Naive thymus-derived CD8-positive, alpha-beta T cell (primary cell): ENCODE measurements at regions not wholly inside any gene's neighbourhood (a gene's known extent, or its start where the extent isn't known, plus 50 kb on each side); places are given as distances from the start of the nearest gene placed in this dataset.

Experiments
- ATAC-seq, 2 donors: fragments of 150-1000 bp; cut with Tn5 transposase in 1 of 2; sonication (Bioruptor Pico), chemical (Tn5 transposase) in 1 of 2; 1 replicate in 1 of 2; 2 replicates in 1 of 2; pipeline ENCODE4 v1.10.0; 2021; ENCODE audit warnings: mild to moderate bottlenecking in 2 of 2, moderate library complexity in 2 of 2
- POLR2A ChIA-PET: fragments of 350-600 bp; sonication (Branson Sonifier 250); formaldehyde crosslinking; loops from one replicate; lab custom pipeline; 2021; ENCODE audit warnings: antibody characterized with exemption; lab: Charles Lee
- DNase-seq, 10 donors: peaks; one replicate each; pipeline versions ENCODE4 v3.0.0 to v3.0.0-alpha.2; 2020 to 2022
- H3K27ac Mint-ChIP-seq, 10 donors: one replicate each; pipeline ENCODE4 v1.8.0; 2020 to 2022; ENCODE audit warnings: mild to moderate bottlenecking in 10 of 10, mixed read lengths in 10 of 10, moderate library complexity in 4 of 10, inconsistent platforms in 1 of 10
- H3K27me3 Mint-ChIP-seq, 5 donors: one replicate each; pipeline ENCODE4 v1.8.0; 2021 to 2022; ENCODE audit warnings: mixed read lengths in 5 of 5
- H3K36me3 Mint-ChIP-seq, 3 donors: one replicate each; pipeline ENCODE4 v1.8.0; 2020 to 2022; ENCODE audit warnings: mixed read lengths in 3 of 3, mild to moderate bottlenecking in 2 of 3, inconsistent platforms in 1 of 3
- H3K4me1 Mint-ChIP-seq, 4 donors: one replicate each; pipeline ENCODE4 v1.8.0; 2021 to 2022; ENCODE audit warnings: mixed read lengths in 4 of 4
- H3K4me3 Mint-ChIP-seq, 10 donors: one replicate each; pipeline ENCODE4 v1.8.0; 2020 to 2022; ENCODE audit warnings: mild to moderate bottlenecking in 10 of 10, mixed read lengths in 10 of 10, moderate library complexity in 6 of 10, inconsistent platforms in 1 of 10
- H3K9me3 Mint-ChIP-seq, 9 donors: one replicate each; pipeline ENCODE4 v1.8.0; 2020 to 2022; ENCODE audit warnings: mixed read lengths in 9 of 9, mild to moderate bottlenecking in 3 of 9, inconsistent platforms in 1 of 9, moderate library complexity in 1 of 9

DNA sequence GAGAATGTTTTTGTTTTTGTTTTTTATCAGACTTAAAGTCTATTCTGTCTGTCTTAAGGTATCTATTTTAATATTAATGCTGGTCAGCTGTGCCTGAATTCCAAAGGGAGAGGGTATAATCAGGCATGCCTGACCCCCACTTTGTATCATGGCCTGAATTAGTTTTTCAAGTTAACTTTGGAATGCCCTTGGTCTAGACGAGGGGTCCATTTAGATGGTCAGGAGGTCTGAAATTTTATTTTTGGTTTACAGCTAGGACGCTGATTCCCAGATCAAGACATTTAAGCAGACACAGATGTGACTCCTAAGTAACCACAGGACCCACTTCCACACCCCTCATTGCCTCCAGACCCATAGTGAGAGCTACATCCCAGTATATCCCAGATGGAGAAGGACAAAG lies 189.5 kb downstream of the ARHGAP12 start:
- peaks cover 0 to 14% (median 4%) of the 10 kb centered on the region in 9 donors for H3K9me3 Mint-ChIP-seq
- no peaks in the 10 kb centered on the region for H3K27me3 Mint-ChIP-seq
- DNase-seq (no peak), ATAC-seq (no peak)
- peaks cover 0 to 9% (median 7%) of the 10 kb centered on the region in 3 donors for H3K36me3 Mint-ChIP-seq
- POLR2A ChIA-PET: interaction anchor here (0.9 kb wide), 1 partner anchor 18 kb away, joined by 3 read pairs; no protein-coding TSS in a partner anchor
- no peaks in the 10 kb centered on the region for H3K4me1 Mint-ChIP-seq
- H3K27ac Mint-ChIP-seq: no peak overlapping the region
- no peak overlapping the region for H3K4me3 Mint-ChIP-seq

DNA sequence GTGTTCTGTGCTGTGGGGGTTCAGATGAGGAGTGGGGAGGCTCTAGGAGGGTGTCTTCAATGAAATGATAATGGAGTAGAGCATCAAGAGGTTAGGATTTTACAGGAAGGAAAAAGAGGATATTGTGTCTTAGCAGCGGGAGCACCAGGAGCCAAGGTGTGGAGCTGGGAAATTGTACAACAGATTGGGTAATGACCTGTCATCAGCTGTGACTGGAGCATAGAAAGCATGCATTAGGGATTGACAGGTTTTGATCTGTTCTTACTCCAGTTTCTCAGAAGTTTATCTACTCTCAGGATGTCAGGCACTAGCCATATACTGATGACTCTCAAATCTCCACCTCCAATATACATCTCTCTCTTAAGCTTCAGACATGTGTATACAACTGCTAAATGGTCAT lies 196.9 kb downstream of the ARHGAP12 start:
- DNase-seq: no peak
- Mint-ChIP-seq H3K4me1 (no peaks in the 10 kb centered on the region), H3K9me3 (peaks cover 0 to 9% (median 0%) of the 10 kb centered on the region in 9 donors)

DNA sequence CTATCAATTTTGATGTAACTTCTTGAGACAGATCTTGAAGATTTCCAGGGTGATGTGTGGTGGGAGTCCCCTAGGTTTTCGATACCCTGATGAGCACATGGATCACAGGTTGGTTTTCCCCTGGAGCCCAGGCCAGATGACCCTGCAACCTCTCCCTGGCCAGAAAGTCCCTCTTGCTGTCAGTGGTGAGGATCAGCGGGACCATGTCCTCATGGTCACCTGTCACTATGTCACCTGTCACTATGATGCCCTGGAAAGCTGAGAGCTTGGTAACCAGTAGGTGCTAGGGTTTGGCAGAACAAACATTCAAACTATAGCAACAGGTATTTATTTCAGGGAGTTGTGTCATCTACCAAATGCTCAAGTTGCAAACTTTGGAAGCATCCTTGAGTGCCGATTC lies 197.9 kb downstream of the ARHGAP12 start:
- DNase-seq (no peak), ATAC-seq (no peak)
- peaks cover 0 to 10% (median 0%) of the 10 kb centered on the region in 5 donors for H3K27me3 Mint-ChIP-seq
- H3K4me1 Mint-ChIP-seq: no peaks in the 10 kb centered on the region
- peaks cover 0 to 5% (median 0%) of the 10 kb centered on the region in 9 donors for H3K9me3 Mint-ChIP-seq
- no peak overlapping the region for H3K27ac Mint-ChIP-seq
- H3K36me3 Mint-ChIP-seq: peaks cover 0 to 4% (median 0%) of the 10 kb centered on the region in 3 donors
- POLR2A ChIA-PET: no interaction called here
- no peak overlapping the region for H3K4me3 Mint-ChIP-seq

More for the DNA sequence above, 196.9 kb downstream of the ARHGAP12 start:
- Mint-ChIP-seq H3K4me3 (no peak overlapping the region), H3K27me3 (peaks cover 0 to 10% (median 0%) of the 10 kb centered on the region in 5 donors), H3K27ac (no peak overlapping the region), H3K36me3 (peaks cover 0 to 4% (median under 1%) of the 10 kb centered on the region in 3 donors)
- POLR2A ChIA-PET: no interaction called here
- ATAC-seq: no peak

DNA sequence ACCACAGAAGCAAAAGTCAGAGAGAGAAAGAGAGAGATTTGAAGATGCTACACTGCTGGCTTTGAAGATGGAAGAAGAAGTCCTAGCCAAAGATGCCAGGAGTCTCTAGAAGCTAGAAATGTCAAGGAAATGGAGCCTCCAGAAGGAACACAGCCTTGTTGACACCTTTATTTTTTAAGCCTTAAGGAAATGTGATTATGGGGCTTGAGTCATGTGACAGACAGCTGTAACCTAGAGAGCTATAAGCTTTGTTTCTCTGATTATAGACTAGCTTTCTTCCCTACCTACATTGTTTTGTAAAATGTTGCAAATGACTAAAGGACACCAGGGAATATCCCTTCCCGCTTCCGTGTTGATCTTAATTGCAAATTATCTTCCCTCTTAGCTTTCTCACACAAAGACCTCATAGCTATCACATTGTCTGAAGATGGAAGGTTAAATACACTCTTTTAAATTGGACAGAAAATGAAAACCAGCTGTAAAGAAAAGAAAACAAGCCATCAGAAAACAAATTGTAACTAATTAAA lies 199.9 kb downstream of the ARHGAP12 start:
- Mint-ChIP-seq H3K4me1 (peaks cover 0 to 3% (median 0%) of the 10 kb centered on the region in 4 donors), H3K27ac (no peak overlapping the region), H3K36me3 (peaks cover 0 to 2% (median 0%) of the 10 kb centered on the region in 3 donors), H3K27me3 (peaks cover 0 to 20% (median 4%) of the 10 kb centered on the region in 5 donors), H3K9me3 (peaks cover 0 to 1% (median 0%) of the 10 kb centered on the region in 9 donors), H3K4me3 (no peak overlapping the region)
- DNase-seq: no peak
- ATAC-seq: no peak
- POLR2A ChIA-PET: no interaction called here

DNA sequence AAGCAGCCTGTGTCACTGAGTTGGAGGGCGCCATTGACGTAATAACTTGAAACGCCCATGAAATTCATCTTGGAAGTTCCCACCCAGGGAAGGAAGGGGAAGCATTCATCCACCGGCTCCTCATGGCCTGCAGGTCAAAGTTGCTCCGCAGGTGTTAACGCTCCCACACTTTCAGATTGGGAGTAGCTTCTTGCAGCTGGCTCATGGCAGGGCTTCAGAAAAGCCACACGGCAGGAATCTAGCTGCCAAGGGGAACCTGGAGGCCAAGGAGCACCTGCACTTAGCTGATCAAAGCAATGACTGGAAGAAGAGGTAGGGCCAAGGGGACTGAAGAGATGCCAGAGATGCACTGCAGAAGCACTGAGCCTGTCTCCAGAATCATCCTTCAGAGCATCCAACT lies 203.2 kb downstream of the ARHGAP12 start:
- peaks cover 0 to 2% (median 0%) of the 10 kb centered on the region in 3 donors for H3K36me3 Mint-ChIP-seq
- peaks cover 0 to 2% (median 0%) of the 10 kb centered on the region in 9 donors for H3K9me3 Mint-ChIP-seq
- H3K4me3 Mint-ChIP-seq: no peak overlapping the region
- POLR2A ChIA-PET: no interaction called here
- peaks cover 0 to 3% (median 0%) of the 10 kb centered on the region in 4 donors for H3K4me1 Mint-ChIP-seq
- DNase-seq (no peak), ATAC-seq (no peak)
- peaks cover 0 to 10% (median 3%) of the 10 kb centered on the region in 5 donors for H3K27me3 Mint-ChIP-seq
- no peak overlapping the region for H3K27ac Mint-ChIP-seq

DNA sequence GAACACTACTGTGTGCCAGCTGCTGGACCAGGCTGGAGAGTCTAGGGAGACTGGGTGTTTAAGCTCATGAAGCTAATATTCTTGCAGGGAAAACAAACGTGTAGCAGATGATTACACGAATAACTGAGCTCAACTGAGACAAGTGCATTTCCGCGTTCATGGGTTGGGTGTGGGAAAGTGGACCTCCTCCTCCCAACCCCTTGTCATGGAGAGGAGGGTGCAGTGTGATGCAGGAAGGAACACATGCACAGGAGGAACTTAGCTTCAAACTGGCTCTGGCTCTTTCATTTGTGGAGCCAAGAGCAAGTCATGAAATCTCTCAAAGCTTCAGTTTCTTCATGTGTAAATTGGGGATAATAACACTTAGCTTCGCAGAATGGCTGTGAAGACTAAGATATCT lies 204.3 kb downstream of the ARHGAP12 start:
- POLR2A ChIA-PET: interaction anchor here (0.6 kb wide), 1 partner anchor 1280 kb away, joined by 4 read pairs; no protein-coding TSS in a partner anchor
- H3K27ac Mint-ChIP-seq: no peak overlapping the region

DNA sequence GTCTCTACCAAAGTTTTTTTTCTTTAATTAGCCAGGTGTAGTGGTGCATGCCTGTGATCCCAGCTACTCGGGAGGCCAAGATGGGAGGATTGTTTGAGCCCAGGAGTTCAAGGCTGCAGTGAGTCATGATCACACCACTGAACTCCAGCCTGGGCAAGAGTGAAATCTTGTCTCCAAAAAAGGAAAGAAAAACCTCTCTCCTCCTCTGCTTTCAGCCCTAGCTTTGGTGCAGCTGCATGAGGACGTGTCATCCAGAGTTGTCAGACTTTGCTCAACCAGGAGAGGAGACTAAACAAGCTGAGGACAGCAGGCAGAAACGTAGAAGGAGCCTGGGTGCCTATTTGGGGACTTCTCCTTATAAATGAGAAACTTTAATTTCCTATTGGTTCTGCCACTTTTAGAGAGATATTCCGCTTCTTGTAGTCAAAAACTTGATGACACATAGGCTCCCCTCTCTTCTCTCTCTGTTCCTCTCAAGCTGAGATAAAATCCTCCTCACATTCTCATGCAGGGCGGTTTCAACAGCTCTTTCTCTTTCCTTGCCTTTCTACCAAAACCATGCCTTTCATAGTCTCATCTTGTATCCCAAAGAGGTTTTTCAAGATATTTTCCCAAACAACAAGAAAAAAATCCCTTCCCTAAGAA lies 205.4 kb downstream of the ARHGAP12 start:
- no peak overlapping the region for H3K27ac Mint-ChIP-seq
- H3K4me3 Mint-ChIP-seq: no peak overlapping the region
- peaks cover 0 to 2% (median 0%) of the 10 kb centered on the region in 9 donors for H3K9me3 Mint-ChIP-seq
- H3K36me3 Mint-ChIP-seq: peaks cover 0 to 2% (median 0%) of the 10 kb centered on the region in 3 donors
- peaks cover 0 to 3% (median 0%) of the 10 kb centered on the region in 4 donors for H3K4me1 Mint-ChIP-seq
- H3K27me3 Mint-ChIP-seq: peaks cover 0 to 10% (median 4%) of the 10 kb centered on the region in 5 donors
- no peak for ATAC-seq
- POLR2A ChIA-PET: no interaction called here
- DNase-seq: no peak

More for the DNA sequence above, 204.3 kb downstream of the ARHGAP12 start:
- ATAC-seq (no peak), DNase-seq (no peak)
- no peak overlapping the region for H3K4me3 Mint-ChIP-seq
- H3K4me1 Mint-ChIP-seq: peaks cover 0 to 3% (median 0%) of the 10 kb centered on the region in 4 donors
- H3K9me3 Mint-ChIP-seq: peaks cover 0 to 2% (median 0%) of the 10 kb centered on the region in 9 donors
- H3K27me3 Mint-ChIP-seq: peaks cover 0 to 10% (median 4%) of the 10 kb centered on the region in 5 donors
- peaks cover 0 to 2% (median 0%) of the 10 kb centered on the region in 3 donors for H3K36me3 Mint-ChIP-seq

DNA sequence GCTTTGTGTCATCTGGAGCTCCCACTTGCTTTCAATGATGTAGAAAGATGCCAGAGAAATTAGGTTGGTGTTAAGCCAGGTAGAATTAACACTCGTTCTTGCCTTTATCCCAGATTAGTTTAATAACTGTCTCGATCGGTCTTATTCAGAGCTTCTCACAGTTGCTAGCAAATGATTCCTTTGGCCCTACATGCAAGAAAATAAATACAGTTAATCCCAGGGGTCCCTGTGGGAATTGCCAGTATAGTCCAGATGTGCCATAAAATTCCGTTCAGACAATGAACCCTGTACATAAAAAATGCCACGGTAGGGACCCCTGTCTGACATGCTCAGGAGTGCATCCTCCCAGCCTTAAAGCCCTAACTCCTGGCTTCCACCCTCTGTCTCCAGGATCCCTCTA lies 207.5 kb downstream of the ARHGAP12 start:
- DNase-seq: no peak
- POLR2A ChIA-PET: no interaction called here
- Mint-ChIP-seq H3K36me3 (peaks cover 0 to 2% (median 0%) of the 10 kb centered on the region in 3 donors), H3K27ac (no peak overlapping the region), H3K4me1 (peaks cover 0 to 3% (median 0%) of the 10 kb centered on the region in 4 donors), H3K9me3 (peaks cover 0 to 2% (median 0%) of the 10 kb centered on the region in 9 donors), H3K4me3 (no peak overlapping the region), H3K27me3 (peaks cover 0 to 13% (median 4%) of the 10 kb centered on the region in 5 donors)
- no peak for ATAC-seq

DNA sequence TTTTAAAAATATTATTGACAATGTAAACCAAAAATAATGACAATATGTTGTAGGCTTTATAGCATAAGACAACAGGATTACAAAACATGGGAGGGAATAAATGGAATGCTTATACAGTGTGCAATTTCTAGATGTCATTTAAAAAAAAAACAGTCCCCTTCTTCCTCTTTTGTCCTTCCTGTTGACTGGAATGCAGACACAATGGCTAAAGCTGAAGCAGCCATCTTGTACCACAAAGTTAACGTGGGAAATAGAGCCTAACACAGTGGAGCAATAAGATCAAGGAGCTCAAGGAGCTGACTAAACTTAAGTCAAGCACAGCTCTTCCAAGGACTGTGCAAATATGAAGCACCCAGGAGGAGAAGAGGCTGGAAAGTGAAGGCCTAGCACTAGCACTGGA lies 208.1 kb downstream of the ARHGAP12 start:
- POLR2A ChIA-PET: no interaction called here
- Mint-ChIP-seq H3K27me3 (peaks cover 0 to 13% (median 4%) of the 10 kb centered on the region in 5 donors), H3K4me3 (no peak overlapping the region), H3K36me3 (peaks cover 0 to 2% (median 0%) of the 10 kb centered on the region in 3 donors), H3K9me3 (peaks cover 0 to 2% (median 0%) of the 10 kb centered on the region in 9 donors), H3K27ac (no peak overlapping the region), H3K4me1 (peaks cover 0 to 3% (median under 1%) of the 10 kb centered on the region in 4 donors)
- DNase-seq: no peak
- ATAC-seq: no peak

DNA sequence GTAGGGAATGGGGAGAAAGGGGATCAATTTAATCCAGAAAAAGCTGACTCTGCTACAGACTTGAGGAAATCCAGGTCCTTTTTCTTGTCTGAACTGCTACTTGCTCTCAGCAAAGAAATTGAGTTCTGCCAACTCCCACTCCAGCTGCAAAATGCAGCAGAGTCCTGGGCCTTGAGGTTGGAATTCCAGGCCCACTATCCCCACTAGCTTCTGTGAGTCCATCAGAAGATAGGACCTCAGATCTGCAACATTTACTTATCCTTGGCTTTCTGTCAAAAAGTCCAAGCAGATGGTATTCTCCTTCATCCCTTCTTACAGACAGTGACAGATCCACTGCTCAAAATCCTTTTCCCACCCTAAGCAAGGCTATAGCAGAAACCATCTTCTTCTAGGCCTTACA lies 219.2 kb downstream of the ARHGAP12 start:
- Mint-ChIP-seq H3K27me3 (peaks cover 0 to 7% (median 0%) of the 10 kb centered on the region in 5 donors), H3K36me3 (peaks cover 0 to 32% (median 27%) of the 10 kb centered on the region in 3 donors), H3K9me3 (peaks cover 0 to 39% (median 20%) of the 10 kb centered on the region in 9 donors), H3K4me1 (peaks cover 9 to 38% (median 17%) of the 10 kb centered on the region in 4 donors), H3K27ac (no peak overlapping the region), H3K4me3 (no peak overlapping the region)
- DNase-seq: no peak
- POLR2A ChIA-PET: no interaction called here
- no peak for ATAC-seq

DNA sequence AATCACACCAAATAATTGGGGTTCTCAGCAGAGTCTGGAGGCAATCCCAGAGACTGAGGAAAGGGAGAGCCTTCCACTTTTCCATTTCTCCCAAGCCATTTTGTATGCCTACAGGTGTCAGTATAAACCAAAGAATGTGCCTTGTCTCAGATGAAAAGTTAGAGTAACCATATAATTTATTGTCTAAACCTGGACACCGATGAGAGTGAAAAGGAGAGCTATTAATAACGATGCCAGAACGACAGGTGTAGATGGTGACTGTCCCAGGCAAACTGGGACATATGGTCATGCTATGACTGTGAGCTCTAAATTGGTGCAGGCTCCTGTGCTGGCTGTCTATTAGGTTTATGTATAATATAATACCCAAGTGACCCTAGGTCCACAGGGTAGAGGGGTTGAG lies 219.6 kb downstream of the ARHGAP12 start:
- peaks cover 0 to 39% (median 20%) of the 10 kb centered on the region in 9 donors for H3K9me3 Mint-ChIP-seq
- DNase-seq (no peak), ATAC-seq (no peak)
- no peak overlapping the region for H3K27ac Mint-ChIP-seq
- POLR2A ChIA-PET: no interaction called here
- peaks cover 9 to 38% (median 17%) of the 10 kb centered on the region in 4 donors for H3K4me1 Mint-ChIP-seq
- no peak overlapping the region for H3K4me3 Mint-ChIP-seq
- peaks cover 0 to 7% (median 0%) of the 10 kb centered on the region in 5 donors for H3K27me3 Mint-ChIP-seq
- H3K36me3 Mint-ChIP-seq: peaks cover 0 to 32% (median 27%) of the 10 kb centered on the region in 3 donors

DNA sequence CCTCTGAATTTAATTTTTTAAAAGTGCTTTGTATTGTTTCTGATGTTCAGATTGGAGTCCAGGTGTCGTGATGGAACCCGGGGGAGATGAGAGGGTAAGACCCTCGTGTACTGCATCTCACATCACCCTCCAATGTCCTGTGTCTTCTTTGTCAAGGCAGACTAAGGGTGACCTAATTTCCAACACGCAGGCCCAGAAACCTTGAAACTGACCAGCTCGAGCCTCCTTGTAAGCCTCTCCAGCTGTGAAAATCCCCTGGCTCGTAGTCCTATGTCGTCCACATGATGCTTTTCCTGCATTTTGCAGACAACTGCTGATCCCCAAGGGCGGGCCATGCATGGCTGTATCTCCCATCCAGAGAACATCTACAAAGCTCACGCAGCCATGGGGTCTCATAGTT lies 220.2 kb downstream of the ARHGAP12 start:
- no peak for ATAC-seq
- H3K27me3 Mint-ChIP-seq: peaks cover 0 to 7% (median 0%) of the 10 kb centered on the region in 5 donors
- peaks cover 0 to 32% (median 27%) of the 10 kb centered on the region in 3 donors for H3K36me3 Mint-ChIP-seq
- peak overlapping the region in 2 of 10 donors; percentile 33 to 58 for H3K27ac Mint-ChIP-seq
- H3K4me1 Mint-ChIP-seq: peaks cover 9 to 38% (median 17%) of the 10 kb centered on the region in 4 donors
- H3K9me3 Mint-ChIP-seq: peaks cover 0 to 39% (median 20%) of the 10 kb centered on the region in 9 donors
- no peak overlapping the region for H3K4me3 Mint-ChIP-seq
- POLR2A ChIA-PET: no interaction called here
- DNase-seq: no peak

DNA sequence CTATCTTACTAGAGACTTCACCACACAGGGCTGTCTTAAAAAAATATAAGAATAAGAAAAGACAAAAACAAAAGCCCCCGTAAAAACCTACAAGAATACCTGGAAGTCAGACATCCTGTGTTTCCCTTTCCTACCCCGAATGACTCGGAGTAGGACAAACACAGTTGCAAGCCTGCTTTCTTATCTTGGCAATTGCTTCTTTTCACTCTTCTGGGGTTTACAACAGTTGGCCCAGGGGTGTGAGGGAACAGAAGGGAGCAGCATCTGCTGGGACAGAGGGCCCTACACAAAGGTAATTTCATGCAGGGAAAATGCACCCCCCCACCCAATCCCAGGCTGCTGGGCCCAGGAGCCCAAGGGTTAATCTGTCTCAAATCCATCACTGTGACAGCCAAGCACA lies 220.6 kb downstream of the ARHGAP12 start:
- Mint-ChIP-seq H3K27ac (peak overlapping the region in 7 of 10 donors; percentile 45 to 85 (median 63)), H3K36me3 (peaks cover 0 to 32% (median 26%) of the 10 kb centered on the region in 3 donors), H3K4me1 (peaks cover 9 to 38% (median 17%) of the 10 kb centered on the region in 4 donors), H3K4me3 (peak overlapping the region in 9 of 10 donors; percentile 30 to 74 (median 56)), H3K27me3 (peaks cover 0 to 7% (median 0%) of the 10 kb centered on the region in 5 donors), H3K9me3 (peaks cover 0 to 37% (median 20%) of the 10 kb centered on the region in 9 donors)
- ATAC-seq (no peak), DNase-seq (no peak)
- POLR2A ChIA-PET: no interaction called here
